ENCODE measurements at regions not wholly inside any gene's neighbourhood (a gene's known extent, or its start where the extent isn't known, plus 50 kb on each side); places are given as distances from the start of the nearest gene placed in this dataset.

DNA sequence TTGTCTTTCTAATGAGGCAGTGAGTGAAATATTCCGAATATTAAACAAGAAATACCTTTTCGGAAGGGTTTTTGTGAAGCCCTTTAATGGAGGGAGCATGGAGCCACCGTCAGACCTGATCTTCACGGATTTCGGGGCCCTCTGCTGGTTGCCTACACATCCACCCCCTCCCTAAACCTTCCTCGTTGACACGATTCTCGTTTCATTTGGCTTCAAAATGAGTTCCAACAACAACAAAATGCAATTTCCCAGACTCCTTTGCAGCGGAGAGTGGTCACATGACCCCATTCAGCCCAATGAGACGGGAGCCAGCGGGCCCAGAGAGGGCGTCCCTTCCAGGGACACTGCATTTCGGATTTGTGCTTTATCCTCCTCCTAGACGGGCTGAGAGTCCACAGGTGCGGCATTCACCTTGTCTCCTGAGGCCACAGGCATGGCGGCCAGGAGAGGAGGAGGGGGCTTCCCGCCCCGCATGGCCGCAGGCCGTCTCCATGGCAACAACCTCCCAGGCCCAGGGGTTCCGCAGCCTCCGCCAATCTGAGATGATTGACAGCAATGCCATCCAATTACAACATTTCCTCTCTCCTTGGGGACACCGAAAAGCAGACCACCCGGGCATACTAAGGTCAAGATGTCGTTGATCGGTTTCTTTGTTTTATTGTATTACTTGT, 259.8 kb downstream of the C16orf95 start:
- no peak for TF ChIP-seq POLR2AphosphoS5 (IDR thresholded peaks at IDR 0.05; ENCODE audit: low read depth, low read length)
- no peak for FAIRE-seq
- DNase-seq (ENCODE audit: insufficient read length): no peak

DNA sequence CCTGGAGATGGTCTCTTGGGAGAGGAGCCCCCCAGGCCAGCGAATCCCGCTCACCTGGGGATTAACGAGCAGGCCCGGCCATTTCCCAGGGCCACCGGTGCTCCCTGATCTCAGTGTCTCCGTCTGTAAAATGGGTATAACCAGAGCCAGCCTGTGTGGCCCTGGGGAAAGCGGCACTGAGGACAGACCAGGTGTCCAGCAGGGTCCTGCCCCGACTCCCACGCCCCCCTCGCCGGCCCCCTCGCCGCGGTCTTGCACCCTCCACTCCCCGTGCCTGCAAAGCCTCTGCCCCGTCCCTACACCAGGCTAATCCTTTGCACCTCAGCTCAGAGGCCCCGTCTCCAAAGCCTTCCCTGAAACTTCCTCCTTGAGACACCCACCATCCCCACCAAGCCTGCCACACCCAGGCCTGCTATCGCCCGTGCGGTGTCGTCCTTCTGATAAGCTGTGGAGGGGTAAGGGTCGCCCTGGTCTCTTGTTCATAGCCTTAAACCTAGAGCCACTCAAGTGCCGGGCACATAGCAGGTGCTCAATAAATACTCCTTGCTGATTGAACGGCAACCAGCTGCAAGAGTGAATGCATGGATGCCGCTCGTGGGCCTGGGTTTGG, 259.1 kb downstream of the C16orf95 start:
- FAIRE-seq (no peak), DNase-seq (ENCODE audit: insufficient read length) (no peak)
- TF ChIP-seq POLR2AphosphoS5 (IDR thresholded peaks at IDR 0.05; ENCODE audit: low read depth, low read length): no peak
- TF ChIP-seq TAF1 (IDR thresholded peaks at IDR 0.05; ENCODE audit: borderline replicate concordance, low read depth, low read length): no peak
- TF ChIP-seq POLR2A (IDR thresholded peaks at IDR 0.05; ENCODE audit: low read depth, low read length): no peak

DNA sequence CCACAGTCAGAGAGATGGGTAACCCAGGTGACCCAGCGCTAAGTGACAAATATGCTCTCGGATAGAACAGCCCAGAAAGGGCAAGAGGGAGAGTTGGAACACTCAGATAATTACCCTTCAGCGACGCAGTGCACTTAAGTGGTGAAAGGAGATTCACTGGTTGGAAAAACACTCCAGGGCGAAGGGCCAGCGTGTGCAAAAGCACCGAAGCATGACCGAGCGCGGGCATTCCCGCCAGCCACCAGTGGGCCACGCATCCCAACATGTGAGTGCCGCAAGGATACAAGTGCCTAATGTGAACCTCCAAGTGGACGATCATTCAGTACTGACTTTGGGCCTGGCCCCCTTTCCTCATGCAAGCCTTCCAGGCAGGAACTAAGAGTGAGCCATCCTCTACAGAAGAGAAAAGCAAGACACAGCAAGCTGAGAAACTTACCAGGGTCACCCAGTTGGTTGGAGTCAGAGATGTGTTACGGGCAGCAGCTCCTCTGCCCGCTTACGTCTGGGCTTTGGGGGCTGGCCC, 258.4 kb downstream of the C16orf95 start:
- DNase-seq (ENCODE audit: insufficient read length) (no peak), FAIRE-seq (no peak)
- TF ChIP-seq TAF1 (IDR thresholded peaks at IDR 0.05; ENCODE audit: borderline replicate concordance, low read depth, low read length): no peak
- TF ChIP-seq POLR2A (IDR thresholded peaks at IDR 0.05; ENCODE audit: low read depth, low read length): no peak
- no peak for TF ChIP-seq POLR2AphosphoS5 (IDR thresholded peaks at IDR 0.05; ENCODE audit: low read depth, low read length)

DNA sequence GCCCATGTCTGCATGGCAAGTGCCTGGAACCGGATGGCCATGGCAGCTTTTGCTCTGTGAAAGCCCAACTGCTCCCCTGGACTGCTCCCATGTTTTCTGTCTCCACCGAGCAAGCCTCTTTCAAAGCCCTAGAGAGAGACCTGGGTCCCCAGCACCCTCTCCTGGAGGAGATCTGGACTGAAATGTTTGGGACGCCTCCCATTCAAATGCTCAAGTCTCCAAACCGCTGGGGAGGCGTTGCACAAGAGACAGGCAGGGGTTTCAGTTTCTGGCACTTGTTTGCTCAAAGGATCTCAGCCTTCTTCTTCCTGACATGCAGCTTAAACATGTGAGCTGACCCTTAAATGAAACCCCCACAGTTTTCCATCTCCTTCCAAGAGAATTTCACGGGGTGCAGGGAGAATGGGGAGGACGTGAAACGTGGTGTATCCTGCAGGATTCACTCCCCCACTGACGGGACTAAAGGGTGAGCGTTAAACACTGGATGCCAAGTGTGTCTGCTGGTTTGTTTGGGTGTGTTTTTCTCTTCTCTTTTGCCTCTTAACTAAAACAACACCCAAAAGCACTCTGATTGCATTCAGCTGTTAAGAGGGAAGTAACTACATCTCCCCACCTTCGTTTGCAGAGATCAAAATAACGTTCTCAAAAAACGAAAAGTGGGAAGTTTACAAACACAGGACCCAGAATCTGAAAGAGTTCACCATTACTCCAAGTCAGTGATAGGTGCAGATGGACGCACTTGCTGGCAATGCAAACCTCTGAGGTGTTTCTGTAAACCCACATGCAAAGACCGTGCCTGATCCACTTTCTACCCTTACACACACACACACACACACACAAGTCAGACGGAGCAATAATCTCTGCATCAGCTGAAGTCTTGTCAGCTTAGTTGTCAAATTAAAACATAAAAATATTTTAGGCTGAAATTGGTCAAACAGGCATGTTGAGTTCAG, 256.9 kb downstream of the C16orf95 start:
- TF ChIP-seq POLR2AphosphoS5 (IDR thresholded peaks at IDR 0.05; ENCODE audit: low read depth, low read length) (no peak), TAF1 (IDR thresholded peaks at IDR 0.05; ENCODE audit: borderline replicate concordance, low read depth, low read length) (no peak), POLR2A (IDR thresholded peaks at IDR 0.05; ENCODE audit: low read depth, low read length) (no peak)
- no peak for FAIRE-seq
- DNase-seq (ENCODE audit: insufficient read length): no peak

DNA sequence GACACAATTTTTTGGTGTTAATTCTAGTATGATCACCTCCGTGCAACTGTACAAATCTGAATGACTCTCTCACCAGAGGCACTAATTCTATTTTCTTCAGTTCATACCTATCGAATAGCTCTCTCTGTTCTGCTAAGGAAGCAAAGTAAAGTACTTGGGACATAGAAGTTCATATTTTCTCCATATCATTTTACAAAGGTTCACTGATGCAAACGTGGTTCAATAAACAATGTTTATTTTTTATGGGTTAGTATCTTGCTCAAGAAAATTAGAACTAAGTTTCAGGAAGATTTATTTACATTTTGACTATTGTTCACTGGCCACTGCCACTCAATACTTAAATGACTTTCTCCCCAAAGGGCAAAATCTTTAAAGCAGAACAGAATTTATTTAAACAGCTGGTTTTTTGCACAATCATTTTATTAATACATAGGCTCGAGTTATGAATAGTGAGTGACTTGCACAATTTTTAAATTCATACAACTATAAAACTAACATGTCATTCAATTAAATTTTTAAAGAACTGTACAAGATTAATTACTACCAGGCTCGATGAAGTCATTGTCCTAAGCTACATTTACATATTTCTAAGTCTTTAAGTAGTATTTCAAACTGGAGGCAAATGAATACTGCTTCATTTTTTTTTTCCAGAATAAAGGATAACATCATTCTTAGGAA, 255.8 kb downstream of the C16orf95 start:
- TF ChIP-seq POLR2A (IDR thresholded peaks at IDR 0.05; ENCODE audit: low read depth, low read length): no peak
- TF ChIP-seq TAF1 (IDR thresholded peaks at IDR 0.05; ENCODE audit: borderline replicate concordance, low read depth, low read length): no peak
- no peak for TF ChIP-seq POLR2AphosphoS5 (IDR thresholded peaks at IDR 0.05; ENCODE audit: low read depth, low read length)
- no peak for DNase-seq (ENCODE audit: insufficient read length)
- FAIRE-seq: no peak

DNA sequence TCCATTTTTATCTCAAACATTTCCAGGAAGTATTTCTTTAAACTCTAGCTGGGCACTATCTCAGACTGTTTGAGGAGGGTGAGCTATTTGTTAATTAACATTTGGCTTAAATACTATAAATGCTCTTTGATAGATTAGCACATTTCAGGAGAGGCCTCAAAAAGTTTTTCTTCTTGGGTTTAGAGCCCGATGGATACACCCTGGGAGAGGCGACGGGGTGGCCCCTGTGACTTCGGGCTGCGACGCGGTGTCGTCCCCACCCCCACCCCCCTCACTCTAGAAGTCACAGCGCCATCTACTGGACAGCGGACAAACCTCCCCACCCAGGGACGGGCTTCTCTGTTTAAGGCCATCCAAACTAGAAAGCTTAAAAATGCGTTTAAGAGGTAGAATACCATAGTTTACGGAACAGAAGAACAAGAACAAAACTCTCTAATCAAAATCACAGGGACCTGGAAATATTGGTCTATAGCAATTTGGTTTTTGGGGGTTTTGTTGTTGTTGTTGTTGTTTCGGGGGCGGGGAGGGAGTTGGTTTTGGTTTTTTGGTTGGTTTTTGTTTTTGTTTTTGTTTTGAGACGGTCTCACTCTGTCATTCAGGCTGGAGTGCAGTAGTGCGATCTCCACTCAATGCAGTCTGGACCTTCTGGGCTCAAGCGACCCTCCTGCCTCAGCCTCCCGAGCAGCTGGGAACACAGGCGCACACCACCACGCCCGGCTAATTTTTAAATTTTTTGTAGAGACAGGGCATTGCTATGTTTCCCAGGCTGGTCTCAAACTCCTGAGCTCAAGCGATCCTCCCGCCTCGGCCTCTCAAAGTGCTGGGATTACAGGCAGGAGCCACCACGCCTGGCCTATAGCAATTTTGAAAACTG, 254.4 kb downstream of the C16orf95 start:
- peak; percentile 58 for DNase-seq (ENCODE audit: insufficient read length)
- no peak for TF ChIP-seq TAF1 (IDR thresholded peaks at IDR 0.05; ENCODE audit: borderline replicate concordance, low read depth, low read length)
- TF ChIP-seq POLR2AphosphoS5 (IDR thresholded peaks at IDR 0.05; ENCODE audit: low read depth, low read length): no peak
- TF ChIP-seq POLR2A (IDR thresholded peaks at IDR 0.05; ENCODE audit: low read depth, low read length): no peak
- no peak for FAIRE-seq

DNA sequence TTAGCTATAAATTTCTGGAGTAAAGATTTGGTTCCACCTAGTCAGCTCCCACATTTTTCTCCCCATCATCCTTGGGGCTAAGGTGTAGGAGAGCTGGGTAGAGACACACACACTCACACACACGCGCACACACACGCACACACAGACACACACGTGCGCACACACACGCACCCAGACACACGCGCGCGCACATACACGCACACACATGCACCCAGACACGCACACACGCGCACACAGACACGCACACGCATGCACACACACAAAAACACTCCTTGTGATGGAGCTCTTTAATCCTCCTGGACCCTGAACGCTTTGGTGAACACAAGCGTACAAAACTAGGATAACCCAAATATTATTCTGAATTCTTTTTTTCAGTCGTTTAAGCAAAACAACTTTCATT, 253.6 kb downstream of the C16orf95 start:
- TF ChIP-seq TAF1 (IDR thresholded peaks at IDR 0.05; ENCODE audit: borderline replicate concordance, low read depth, low read length) (no peak), POLR2A (IDR thresholded peaks at IDR 0.05; ENCODE audit: low read depth, low read length) (no peak), POLR2AphosphoS5 (IDR thresholded peaks at IDR 0.05; ENCODE audit: low read depth, low read length) (no peak)
- DNase-seq (ENCODE audit: insufficient read length) (no peak), FAIRE-seq (no peak)

DNA sequence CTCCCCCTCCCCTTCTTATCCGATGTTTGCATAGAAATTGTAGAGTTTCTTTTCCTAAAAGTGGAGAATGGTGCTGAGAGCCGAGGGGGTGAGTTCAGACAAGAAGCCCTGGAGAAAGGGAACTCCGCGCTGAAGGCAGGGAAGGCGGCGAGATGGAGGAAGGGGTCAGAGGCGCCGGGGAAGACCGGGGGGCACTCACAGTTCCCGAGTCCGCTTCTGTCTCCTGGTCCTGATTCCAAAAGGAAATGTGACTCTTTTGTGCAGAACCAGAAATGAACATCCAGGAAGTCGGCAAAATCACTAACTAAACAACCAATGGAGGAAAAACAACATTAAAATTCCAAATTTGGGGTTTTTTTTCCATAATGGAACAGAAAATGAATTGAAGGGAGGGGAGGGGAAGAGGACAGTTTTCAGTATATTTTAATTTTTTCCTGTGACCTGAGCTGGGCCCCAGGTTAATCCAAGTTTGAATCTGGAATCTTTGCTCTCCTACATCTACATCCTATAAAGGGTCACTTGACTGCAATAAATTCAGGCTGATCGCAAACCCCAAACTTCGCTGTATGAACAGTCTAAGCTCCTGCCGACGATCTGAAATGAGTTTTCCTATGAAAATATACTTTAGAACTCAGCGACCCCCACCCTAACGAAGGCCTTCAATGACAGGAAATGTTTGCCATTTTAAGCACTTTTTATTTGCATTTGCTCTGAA, 252.3 kb downstream of the C16orf95 start:
- FAIRE-seq (no peak), DNase-seq (ENCODE audit: insufficient read length) (no peak)
- TF ChIP-seq POLR2AphosphoS5 (IDR thresholded peaks at IDR 0.05; ENCODE audit: low read depth, low read length) (no peak), TAF1 (IDR thresholded peaks at IDR 0.05; ENCODE audit: borderline replicate concordance, low read depth, low read length) (no peak), POLR2A (IDR thresholded peaks at IDR 0.05; ENCODE audit: low read depth, low read length) (no peak)

DNA sequence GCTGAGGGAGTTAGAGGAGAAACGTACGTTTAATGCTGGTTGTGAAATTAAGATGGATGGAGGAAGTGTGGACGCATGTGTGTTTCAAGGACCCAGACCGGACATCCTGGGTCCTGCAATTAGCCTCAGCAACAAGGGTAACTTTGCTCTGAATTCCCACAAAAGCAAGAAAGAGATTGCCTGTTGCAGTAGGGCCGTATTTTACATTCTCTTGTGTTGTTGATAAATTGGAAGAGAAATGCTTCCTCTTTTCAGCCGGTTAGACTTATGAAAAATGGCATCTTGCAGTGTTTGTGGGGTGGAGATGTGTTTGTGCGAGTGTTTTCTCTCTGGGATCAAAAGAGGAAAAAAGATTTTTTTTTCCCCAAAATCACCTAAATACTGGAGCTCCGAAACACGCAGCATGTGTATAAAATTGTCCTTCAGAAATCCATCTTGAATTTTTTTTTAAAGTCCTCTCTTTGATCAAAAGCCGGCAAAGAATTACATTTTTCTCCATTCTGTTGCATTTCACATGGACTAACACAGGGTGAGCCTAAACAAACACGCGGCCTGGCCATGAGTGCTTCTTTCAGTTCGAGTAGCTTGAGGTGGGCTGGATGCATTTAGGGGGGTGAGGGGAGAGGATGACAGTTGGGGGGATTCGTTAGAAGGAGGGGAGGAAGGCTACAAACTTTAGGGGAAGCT, 251.6 kb downstream of the C16orf95 start:
- no peak for DNase-seq (ENCODE audit: insufficient read length)
- no peak for FAIRE-seq
- TF ChIP-seq POLR2A (IDR thresholded peaks at IDR 0.05; ENCODE audit: low read depth, low read length) (no peak), POLR2AphosphoS5 (IDR thresholded peaks at IDR 0.05; ENCODE audit: low read depth, low read length) (no peak), TAF1 (IDR thresholded peaks at IDR 0.05; ENCODE audit: borderline replicate concordance, low read depth, low read length) (no peak)

All from GM12892 (cell line).